HG03097 (cell line): ENCODE measurements at regions not wholly inside any gene's neighbourhood (a gene's known extent, or its start where the extent isn't known, plus 50 kb on each side); places are given as distances from the start of the nearest gene placed in this dataset.

Experiments
- ATAC-seq: cut with Tn5 transposase; IDR thresholded peaks from one replicate; pipeline ENCODE4 v1.9.1; 2021; ENCODE audit not compliant: unreplicated experiment, low FRiP score

DNA sequence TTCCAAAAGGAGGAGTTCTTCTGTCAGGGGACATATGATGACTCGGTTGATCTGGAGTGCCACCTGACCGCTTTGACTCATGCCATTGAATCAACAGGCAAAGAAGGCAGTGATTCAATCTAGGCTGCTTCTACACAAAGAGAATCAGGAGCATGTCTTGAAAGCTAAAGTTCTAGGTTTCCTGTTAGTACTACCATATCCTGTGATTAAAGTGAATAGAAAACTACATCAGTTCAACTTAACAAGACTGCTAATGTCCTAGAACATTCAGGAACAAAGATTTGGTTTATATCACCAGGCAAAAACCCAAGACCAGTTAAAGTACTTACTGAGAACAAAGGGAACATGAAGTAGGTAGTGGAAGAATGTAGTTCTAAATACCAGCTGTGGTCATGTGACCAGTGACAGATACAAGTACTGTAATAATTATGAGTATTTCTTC lies 216.8 kb upstream of the SGK1 start:
- ATAC-seq: no peak

DNA sequence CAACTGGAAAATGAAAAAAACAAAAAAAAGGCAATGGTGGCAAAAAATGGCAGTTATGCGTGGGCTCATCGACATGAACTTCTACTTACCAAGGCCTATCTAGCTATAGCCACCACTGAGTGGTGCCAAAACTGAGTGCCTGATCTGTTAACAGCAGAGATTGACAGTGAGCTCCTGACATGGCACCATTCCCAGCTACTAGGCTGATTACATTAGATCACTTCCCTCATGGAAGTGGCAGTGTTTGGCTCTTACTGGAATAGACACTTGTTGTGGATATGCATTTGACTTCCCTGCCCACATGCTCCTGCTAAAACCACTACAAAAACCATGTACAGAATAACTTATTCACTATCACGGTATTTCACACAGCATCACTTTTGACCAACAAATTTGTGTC lies 216.1 kb upstream of the SGK1 start:
- no peak for ATAC-seq

DNA sequence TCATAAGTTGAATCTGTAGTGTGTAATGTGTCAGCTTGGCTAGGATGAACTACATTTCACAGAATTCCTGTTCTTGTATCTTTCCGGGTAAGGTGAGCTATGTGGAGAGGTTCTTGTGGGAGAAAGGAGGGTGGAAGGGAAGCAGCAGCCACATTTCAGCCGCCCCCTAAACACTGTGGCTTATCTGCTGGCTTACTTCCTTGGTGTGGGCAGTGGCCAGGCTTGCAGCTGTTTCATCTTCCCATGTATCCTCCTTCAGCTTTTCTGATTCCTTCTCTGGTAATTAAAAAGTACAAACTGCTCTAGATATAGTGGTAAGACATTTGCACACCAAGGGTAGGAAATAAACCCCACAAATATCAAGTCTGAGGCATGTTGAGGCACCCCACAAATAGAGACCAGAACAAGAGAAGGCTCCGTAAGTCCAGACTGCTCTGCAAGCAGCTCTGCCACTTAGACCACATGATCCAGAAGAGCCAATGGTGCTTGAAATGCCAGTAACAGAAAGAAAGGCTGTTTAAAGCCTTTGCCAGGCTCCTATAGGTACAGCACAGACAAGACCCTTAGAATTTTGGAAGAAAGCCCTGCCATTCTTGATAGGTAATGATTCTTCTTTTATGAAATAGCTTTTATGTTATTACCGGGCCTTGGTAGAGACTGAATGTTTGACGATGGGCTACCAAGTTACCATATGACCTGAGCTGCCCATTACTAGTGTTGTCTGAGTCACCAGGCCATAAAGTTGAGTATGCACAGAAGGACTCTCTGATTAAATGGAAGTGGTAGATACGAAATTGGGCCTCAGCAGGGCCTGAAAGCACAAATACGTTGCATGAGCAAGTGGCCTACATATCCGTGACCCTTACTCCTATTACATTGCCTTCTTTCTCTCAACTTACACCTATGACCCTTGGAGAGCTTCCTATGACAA lies 215.0 kb upstream of the SGK1 start:
- ATAC-seq: no peak

DNA sequence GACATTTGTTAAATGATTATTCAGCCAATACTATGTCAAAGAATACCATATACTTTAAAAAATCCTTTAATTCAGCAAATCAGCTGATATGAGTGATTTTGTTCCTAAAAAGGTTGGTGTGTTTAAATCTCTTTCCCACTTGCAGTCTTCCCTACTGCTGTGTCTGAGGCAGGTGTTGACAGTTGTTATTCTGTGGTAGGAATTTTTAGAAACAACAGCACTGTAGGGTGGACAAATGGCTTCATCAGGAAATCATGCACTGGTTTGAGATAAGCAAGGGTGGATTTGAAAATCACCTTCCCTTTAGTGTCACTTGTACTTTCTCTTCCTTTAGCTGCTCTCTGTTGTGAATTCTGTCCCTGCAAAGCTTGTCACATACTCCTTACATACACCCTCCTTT lies 213.7 kb upstream of the SGK1 start:
- ATAC-seq: no peak

DNA sequence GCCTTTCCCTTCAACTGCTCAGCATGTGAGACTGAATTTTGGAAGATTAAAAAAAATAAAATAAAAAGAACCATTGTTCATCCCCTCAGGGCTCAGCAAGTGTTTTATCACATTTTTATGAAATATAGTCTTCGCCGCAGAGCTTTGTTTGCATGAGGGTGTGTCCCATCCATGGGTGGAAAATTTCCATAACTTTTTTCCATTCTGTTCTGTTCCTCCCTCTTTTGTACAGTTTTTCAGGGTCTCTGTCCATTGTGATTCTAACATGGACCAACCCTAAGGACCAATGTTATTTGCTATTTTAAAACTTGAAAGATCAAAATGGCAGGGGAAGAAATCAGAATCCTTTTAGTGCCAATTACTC lies 213.3 kb upstream of the SGK1 start:
- ATAC-seq: no peak

DNA sequence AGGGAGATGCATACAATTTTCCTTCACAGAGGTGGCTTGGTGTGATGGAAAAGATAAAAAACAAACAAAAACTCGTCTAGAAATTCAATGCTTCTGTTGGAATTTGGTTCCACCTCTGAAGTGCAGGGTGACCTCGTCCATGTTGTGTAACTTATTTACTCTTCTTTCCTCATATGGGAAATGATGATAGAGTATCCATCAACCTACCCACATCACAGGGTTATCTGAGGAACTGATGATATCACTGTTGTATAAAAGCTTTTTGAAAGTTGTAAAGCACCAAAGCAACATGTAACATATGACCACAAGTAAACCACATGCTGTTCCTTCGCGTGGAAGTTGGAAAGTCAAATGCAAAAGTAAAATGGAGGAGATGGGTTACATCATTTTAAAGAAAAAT lies 212.0 kb upstream of the SGK1 start:
- ATAC-seq: no peak

DNA sequence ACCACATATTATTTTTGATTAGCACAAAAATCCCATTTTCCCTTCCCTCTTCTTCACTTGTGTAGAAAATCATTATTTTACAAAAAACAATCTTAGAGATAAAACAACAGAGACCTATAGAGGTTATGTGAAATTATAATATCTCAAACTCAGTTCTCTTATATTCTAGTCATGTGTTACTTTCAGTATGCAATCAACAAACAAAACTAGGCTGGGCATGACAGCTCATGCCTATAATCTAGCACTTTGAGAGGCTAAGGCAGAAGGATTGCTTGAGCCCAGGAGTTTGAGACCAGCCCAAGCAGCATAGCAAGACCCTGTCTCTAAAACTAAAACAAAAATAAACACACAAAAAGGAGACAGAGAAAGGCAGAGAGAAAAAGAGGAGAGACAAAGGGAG lies 211.4 kb upstream of the SGK1 start:
- ATAC-seq: no peak

DNA sequence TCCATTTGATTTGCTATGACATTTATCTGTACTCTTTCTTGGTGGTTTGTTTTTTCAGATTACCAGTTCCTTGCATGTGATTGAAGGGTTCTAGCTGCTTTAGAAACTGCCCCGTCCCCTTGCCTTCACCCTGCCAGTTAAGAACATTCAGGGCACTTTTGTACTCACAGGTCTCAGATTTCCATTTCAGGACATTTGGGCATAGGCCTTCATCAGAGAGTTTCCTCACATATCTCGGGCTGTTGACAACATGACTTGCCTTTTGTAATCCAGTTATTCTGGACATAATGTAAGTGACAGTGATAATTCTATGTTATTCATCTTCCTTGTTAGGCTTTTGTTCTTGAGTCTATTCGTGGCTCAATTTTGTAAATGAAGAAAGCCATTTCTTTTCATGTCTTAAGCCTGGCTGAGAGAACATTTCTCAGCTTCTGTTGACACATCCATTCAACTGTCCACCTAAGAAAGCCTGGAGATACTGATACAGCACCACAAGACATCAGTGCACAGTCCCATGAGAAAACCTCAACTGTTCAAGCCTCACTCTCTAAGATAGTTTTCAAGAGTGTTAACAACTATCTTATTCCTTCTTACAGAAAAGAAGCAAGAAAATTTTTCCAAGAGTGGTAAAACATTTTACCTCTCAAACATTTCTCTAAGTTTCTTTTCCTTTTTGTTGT lies 209.3 kb upstream of the SGK1 start:
- ATAC-seq: no peak

DNA sequence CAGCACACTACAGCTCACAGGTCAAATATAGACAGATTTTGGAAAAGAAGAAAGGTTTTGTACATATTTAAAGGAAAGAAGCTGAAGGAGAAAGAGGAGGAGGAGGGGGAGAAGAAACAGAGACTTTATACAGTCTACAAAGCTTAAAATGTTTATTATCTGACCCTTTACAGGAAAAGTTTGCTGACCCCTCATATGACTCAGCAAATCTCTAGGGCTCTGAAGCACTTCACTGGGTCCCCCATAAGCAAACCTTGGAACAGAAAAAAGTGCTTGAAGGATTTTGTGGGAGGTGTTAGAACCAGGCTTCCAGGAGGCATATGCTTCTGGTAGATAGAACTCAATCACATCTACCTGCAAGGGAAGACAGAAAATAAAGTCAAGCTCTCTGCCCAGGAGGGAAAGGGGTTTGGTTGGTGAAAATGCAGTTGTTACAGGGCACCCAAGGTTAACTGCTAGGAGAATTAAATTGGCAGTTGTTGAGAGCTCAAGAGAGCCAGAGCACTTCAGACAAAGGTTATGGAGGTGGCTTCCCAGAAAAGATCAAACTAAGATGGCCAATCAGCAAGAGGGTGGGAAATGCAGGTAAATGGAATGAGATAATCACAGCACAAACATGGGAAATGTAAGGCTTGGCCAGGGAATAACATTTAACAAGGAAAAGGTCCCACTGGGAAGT lies 207.4 kb upstream of the SGK1 start:
- no peak for ATAC-seq

DNA sequence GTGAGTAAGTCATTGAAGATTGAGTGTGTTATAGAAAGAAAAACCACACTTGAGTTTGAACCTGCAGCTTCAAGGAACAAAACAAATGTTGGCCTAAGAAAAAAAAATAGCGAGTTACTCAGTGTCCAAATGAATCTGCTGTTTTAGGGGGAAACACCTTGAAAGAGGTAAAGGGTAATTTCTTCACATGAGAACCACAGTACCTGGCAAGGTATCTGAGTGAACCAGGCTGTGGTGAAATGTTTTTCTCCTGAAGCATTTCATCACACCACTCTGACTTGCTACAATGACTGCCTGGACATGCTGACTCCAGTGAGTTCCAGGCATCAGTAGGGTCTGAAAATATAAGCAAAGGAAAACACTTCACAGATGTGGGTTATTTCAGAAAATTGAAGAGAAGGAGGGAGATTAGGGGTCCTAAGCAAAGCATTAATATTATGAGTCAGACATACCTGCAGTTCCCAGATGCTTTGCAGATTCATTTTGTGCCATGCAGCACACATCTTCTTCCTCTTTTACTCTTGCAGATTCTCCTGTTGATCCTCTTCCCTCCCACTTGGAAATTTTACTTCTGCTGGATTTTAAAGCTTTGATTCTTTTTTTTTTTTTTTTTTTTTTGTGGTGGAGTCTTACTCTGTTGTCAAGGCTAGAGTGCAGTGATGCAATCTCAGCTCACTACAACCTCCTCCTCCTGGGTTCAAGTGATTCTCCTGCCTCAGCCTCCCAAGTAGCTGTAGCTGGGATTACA lies 206.2 kb upstream of the SGK1 start:
- ATAC-seq: no peak

DNA sequence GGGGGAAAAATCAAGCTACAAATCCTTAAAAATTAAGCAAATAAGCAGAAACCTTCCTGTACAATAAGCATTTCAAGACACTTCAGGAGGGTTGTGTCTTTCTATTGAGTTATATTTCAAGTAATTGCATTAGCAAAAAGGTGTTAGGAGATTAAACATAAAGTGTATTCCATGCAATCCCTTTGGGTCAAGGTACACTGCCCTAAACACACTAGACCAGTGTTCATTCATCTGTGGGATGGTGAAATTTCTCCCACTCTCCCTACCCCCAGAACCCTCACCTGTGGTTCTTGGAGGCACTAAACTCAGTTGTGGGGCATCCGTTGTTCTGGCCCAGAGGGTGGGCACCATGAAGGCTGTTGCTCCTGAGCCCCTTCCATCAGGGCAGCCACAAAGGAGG lies 205.1 kb upstream of the SGK1 start:
- no peak for ATAC-seq

DNA sequence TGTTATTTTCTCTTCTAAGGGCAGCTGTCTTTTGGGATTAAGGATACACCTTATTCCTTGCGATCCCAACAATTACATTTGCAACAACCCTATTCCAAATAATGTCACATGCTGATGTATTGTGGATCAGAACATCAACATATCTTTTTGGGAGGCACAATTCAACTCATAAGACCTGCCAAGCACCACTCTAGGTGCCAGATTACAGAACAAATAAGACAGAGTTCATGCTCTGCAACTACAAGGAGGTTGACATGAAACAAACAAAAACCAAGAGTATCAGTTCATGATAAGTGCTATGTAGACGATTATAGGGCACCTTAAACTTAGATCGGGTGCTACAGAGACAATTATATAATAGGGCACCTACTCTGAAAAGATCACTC lies 203.2 kb upstream of the SGK1 start:
- ATAC-seq: no peak

DNA sequence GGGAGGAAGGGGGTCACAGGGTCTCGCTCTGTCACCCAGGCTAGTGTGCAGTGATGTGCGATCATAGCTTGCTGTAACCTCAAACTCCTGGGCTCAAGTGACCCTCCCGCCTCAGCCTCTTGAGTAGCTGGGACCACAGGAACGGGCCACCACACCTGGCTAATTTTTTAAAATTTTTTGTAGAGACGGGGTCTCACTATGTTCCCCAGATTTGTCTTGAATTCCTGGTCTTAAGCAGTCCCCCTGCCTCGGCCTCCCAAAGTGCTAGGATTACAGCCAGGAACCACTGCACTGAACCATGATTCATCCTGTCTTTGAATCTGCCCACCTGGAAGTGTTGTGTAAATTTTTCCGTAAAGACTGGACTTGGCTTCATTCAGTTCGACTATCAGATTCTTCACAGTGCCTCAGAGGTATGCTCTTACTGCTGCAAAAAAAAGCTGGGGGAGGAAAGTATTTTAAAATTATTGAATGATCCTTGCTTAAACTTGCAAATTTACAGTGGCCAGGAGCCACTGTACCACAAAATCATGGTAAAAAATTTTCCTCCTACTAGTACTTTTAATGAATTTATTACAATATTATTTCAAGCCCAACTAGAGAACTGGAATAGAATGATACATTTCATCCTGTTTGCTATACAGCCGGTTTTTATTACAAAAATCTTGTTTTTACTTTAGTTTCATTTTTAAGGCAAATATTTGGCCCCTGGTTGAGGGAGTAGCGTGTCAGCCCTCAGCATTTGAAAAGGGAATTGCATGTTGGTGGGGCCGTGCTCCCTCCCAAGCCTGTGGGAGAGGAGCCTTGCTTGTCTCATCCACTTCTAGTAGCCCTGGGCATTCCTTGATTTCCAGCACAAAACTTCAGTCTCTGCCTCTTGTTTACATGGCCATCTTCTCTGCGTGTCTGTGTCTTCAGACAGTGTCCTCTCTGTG lies 202.5 kb upstream of the SGK1 start:
- ATAC-seq: no peak

DNA sequence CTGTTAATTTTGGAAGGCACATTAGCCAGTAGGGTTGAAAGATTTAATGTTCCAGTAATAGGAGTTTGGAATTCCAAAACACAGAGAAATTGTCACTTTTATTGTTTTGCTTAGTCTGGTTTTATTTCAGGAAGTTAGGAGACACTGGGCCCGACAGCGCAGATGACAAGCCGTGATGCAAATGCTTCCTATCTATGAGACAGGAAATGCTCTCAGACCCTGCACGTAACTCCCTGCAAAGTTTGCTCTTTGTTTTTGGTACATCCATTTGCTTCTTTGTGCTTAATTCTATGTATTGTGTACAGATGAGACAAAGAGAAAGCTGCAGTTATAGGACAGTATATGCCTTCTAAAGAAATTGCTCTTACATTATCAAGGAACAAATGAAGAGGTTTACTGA lies 201.6 kb upstream of the SGK1 start:
- ATAC-seq: no peak

DNA sequence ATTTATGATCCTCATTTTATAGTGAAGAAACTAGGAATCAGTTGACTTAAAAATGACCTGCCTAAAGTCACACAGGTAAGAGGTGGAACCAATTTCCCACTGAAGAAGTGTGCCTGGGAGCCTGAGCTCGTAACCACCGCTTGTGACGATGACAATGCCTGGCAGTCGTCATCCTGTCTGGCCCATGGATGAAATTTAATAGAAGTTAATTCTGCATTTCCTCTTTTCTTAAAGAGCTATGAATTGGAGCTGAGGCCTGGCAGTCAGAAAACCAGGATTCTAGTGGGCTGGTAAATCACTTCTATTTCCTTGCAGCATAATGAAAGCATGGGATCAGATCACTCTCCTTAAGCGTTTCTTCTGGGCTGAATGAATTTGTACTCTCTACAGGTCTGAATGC lies 200.0 kb upstream of the SGK1 start:
- no peak for ATAC-seq

DNA sequence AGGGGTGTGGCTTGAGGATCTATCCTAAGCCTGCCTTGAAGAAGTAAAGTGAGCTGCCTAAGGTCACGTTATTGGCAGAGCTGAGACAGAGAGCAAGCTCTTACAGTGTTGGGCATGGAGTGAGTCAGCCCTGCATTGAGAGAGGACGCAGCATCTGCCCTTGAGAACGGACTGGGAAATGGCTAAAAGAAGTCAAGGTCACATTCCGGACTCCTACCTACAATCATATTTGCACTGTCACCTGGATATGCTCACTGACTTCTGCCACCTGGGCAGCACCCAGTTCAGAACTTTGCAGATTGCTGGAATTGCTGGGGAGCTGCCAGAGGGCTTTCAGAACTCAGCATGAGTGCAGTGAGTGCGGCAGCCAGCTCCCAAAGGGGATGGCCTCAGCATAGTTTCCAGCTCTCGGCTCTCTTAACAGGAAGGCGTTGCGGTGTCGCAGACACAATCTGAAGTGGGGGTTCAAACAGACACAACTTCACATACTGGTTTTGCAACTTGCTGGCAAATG lies 199.3 kb upstream of the SGK1 start:
- ATAC-seq: no peak

DNA sequence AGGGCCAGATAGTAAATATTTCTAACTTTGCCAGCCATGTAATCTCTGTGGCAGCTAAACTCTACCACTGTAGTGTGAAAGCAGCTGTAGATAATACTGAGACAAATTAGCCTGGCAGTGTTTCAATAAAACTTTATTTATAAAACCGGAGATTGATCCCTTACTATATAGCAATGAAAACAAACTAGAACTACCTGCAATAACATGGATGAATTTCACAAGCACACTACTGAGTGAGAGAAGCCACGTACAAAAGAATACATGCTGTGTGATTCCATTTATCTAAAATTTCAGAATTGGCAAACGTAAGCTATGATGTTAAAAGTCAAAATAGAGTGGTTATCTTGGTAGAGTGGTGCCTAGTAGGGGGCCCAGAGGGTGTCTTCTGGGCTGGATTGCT lies 198.7 kb upstream of the SGK1 start:
- ATAC-seq: no peak

DNA sequence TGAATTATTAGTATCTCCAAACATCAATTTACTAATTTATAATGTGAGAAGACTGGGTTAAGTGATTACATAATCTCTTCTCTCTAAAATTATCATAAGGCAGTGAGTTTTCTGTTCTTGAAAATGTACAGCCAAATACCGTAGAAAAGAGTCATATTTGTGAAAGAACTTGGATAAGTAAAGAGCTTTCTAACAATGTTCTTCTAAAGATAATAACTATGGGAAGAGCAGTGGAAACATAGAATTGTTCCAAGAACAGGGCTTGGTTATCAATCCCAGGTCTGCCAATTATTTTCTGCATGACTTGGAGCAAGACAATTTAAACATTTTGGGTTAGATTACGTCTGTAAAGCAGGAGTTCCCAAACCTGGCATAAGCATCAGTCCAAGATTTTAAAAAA lies 198.1 kb upstream of the SGK1 start:
- no peak for ATAC-seq

DNA sequence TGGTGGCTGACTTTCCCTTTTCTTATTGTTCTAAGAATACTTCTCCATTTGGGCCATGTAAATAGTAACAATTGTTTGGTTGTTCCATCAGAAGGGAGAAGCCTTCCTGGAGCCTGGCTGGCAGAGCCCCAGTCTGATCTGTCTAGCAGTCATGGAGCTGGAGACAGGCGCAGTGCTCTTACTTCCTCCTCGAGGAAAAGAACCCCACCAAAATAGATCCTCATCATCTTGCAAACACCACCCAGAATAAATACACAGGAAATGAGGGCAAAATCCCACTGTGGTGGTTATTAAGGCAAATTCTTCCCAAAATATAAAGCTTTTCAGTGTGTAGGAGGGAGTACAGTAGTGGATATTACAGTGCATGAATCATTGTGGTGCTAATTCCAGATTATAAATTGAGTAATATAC lies 195.1 kb upstream of the SGK1 start:
- no peak for ATAC-seq
